COR-L47 (cell line): ENCODE measurements at regions not wholly inside any gene's neighbourhood (a gene's known extent, or its start where the extent isn't known, plus 50 kb on each side); places are given as distances from the start of the nearest gene placed in this dataset.
"Not testable (repeated sequence)": the region's sequence is repeated elsewhere in the genome, so short reads cannot be mapped to it uniquely, and the experiment has no call there.

Experiments
- DNase-seq: peaks from one replicate; lab custom pipeline; 2025; lab: John Stamatoyannopoulos, UW

DNA sequence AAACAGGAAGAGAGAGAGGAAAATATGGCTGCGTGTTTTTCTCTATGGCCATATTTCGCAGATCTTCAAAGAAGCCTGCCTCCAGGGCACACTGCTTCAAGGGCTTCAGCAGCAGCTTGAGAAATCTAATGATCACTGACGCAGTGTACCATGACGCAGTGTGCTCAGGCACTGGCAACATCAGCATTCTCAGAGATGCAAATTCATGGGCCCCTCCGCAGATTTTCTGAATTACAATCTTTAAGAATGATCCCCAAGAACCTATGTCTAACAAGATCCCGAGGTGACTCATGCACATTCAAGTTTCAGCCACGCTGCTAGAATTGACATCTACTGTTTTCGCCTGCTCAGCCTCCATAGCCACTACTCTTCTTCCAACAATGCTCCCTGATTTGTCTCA, 143.9 kb upstream of the ZNF366 start:
- no peak for DNase-seq

DNA sequence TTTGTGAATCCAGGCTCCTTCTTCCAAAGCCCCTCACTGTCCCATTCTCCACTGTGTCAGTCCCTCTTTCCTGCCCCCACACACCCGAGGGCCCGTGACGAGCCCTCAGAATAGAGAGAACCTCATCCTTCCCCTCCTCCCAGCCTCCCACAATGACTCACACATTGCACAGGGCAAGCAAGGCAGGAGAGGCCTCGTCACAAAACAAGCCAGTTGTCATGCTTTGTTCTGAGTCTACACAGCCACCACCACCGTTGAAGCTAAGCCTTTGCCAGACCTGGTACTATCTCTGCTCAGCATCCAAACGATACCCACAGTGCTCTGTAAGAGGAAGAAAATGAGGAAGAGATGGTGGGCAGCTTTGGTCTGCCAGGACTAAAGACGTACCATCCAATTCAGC, 142.2 kb upstream of the ZNF366 start:
- DNase-seq, result no peak

GRCh38 chr5:72648480-72648879, 141.3 kb upstream of the ZNF366 start:
- peak; percentile 55 for DNase-seq

DNA sequence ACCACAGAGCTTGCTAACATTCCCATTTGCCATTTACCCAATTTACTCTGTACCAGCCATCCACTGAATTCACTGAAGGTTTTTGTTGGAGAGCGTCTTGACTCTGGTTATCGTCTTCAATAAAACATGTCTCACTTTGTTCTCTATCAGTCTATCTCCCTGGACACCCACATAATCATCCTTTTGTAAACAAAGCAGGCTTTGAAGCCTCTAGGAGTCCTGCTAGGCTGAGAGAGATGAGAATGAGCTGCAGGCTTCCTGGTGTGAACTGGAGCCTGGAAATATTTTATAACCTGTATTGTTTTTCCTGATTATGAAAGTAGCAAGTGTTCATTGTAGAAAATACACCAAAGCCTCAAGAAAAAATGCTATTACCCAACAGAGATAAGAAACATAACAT, 140.6 kb upstream of the ZNF366 start:
- peak; percentile 53 for DNase-seq

GRCh38 chr5:72646246-72646866, 139.1 kb upstream of the ZNF366 start:
- no peak for DNase-seq

DNA sequence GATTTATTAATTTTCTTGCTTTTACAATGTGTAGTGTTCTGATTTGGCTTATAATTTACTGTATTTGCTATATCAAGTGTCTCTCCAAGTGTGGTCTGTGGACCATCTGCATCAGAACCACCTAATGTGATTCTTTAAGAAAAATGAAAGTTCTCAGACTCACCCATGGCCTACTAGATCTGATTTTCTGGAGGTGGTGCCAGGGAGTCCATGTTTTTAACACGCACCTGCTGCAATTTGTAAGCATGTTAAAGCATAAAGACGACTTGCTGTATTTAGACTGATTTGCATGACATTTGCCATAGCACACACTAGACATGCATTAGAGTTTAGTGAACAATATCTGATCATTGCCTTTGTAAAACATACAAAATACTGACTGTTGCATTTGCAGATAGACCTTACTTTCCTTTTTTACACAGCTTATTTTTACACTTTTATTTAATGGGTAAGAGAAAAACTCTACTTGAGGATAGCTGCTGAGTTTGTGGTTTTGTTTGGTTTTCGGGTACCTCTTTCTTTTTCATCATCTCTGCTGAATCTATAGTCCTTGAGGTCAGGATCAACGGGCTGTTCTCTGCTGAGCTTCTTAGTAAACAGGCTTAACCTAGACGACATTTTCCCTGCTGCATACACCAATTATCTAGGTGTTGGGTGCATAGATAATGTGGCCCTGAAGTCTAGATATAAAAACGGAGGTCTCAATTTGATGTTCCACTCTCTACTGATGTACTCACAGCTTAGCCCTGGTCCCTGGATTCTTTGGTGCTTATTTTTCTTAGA, 138.0 kb upstream of the ZNF366 start:
- DNase-seq, result no peak

DNA sequence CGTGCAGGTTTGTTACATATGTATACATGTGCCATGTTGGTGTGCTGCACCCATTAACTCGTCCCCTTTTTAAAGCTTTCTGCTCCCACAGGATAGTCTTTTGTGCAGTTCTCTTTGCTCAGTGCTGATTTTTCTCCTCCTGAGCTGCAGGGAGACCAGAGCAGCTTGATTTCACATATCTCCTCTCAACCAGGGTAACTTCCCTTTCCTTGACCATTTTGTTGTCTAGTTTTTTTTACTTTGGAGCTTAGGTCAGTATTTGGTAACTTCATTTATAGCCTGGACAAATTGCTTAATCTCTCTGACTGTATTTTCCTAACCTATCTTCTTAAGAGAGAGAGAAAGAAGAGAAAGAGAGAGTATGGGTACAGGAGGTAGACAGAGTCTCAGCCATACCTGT, 137.1 kb upstream of the ZNF366 start:
- no peak for DNase-seq

GRCh38 chr5:72641164-72641563, 134.0 kb upstream of the ZNF366 start:
- no peak for DNase-seq

DNA sequence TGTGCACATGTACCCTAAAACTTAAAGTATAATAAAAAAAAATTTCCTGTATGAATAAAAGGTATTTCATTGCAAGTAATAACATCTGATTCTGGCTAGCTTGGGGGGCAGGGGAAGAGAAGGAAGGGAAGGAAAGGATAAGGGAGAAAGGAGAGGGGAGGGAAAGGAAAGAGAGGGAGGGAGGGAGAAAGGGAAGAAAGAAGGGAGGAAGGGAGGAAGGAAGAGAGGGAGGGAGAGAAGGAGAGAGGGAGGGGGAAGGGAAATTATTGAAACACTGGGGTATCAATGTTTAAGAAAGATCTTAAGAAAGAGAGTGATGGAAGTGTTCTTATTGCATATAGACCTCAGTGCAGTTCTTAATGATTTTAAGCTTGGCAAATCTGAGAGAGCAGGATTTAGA, 129.8 kb upstream of the ZNF366 start:
- no peak for DNase-seq

DNA sequence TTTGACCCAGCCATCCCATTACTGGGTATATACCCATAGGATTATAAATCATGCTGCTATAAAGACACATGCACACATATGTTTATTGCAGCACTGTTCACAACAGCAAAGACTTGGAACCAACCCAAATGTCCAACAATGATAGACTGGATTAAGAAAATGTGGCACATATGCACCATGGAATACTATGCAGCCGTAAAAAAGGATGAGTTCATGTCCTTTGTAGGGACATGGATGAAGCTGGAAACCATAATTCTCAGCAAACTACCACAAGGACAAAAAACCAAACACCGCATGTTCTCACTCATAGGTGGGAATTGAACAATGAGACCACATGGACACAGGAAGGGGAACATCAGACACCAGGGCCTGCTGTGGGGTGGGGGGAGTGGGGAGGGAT, 129.4 kb upstream of the ZNF366 start:
- not testable (repeated sequence) for DNase-seq

- peak; percentile 7 for DNase-seq
Measured at GRCh38 chr5:72634444-72634843, 127.2 kb upstream of the ZNF366 start.

DNA sequence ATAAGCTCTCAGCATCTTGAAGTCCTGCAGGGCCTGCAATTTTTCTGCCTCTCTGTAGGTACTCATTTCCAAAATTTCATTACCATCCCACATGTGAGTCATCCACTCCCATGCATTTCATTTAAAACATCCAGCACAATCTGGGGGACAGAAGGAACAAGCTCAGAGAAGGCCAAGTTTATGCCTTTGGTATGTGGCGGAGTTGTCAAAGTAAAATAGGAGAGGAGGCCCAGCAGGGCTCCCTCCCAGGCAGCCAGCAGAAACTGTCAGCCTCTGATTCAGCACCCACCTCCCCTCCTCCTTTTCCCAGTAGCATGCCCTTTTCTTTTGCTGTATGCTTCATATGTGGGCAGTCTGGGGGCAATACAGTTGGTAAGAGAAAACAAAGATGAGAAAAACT, 126.4 kb upstream of the ZNF366 start:
- DNase-seq, result no peak

DNA sequence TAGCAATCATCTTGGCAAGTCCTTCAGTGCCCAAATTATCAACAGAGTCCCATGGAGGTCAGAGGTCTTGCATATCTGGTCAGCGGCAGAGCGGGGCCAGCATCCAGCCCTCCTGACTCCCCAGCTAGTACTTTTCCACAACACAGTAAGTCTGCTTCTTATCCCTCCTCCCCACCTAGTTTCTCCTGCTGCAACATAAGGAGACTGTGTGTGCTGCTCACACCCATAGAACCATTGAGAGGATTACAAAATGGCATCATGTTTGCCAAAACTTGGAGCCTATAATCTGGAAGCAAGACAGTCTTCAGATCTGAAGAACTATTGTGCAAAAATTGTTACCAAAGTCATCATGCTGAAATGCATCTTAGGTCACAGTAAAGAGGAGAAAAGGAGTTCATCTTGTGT, 125.8 kb upstream of the ZNF366 start:
- no peak for DNase-seq

- no peak for DNase-seq
Measured at GRCh38 chr5:72630721-72631120, 123.5 kb upstream of the ZNF366 start.

- no peak for DNase-seq
Measured at GRCh38 chr5:72630081-72630480, 122.9 kb upstream of the ZNF366 start.

DNA sequence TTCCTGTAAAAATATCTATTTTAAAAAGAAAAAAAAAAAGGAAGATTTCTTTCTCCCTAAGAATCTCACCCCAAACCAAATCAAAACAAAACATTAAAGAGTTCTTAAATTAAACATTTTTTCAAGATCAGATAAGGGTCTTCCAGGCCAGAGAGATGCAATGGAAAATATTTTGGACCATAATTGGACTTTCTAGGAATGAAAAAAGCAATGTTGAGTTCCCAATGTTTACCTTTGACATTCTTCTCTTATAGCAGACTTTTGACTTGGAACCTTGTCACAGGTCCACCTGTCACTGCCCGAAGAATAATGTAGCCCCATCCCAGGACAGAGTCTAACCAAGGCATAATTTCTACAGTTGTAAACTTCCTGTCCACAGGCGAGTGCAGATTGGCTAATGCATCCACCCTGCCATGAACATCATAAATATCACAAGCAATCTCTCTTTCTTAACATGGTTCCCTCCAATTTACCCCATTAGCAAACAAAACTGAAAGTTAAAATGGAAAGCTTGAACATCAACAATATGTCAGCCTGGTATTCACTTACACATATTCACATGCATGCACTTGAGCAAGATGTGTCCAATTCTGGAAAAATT, 121.7 kb upstream of the ZNF366 start:
- DNase-seq, result no peak

DNA sequence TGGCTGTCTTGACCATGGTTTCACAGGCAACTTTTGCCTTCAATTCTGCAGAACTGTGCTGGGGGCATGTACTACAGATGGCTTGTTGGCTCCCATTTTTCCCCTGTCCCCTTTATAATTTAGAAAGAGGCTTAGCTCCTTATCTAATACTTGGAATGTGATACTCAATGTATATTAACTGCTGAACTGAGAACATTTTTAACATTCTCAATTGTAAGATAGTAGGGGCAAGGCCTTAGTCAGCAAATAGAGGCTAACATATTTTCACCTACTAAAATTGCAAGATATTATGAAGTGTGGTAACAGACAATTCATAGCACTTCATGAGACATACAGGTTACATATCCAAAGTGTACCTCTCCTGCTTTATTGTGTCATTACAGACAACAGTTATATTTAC, 118.1 kb upstream of the ZNF366 start:
- DNase-seq, result no peak

DNA sequence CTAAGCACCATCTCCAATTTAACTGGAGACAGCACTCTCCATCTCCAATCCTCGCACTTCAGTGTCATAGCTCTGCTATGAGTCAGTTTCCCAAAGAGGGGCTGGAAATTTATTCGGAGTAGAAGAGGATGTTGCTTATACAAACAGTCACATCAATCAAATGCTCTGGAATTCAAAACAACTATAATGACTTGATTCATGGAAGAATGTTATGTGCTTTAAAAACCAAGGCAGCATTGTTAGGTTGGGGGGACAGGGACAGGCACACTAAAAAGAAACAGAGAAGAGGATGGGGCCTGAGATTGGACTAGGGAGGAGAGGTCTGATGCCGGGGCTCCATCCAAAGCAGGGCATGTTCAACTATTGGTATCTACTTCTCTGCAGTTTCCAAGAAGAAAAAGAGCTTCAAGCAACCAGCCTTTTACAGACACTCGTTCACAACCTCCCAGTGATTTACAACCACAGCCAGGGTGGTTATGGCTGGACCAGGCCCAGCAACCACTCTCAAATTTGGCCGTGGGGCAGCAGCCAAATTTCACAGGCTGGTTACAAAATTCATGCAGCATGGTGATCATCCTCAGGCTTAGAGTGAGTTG, 117.5 kb upstream of the ZNF366 start:
- no peak for DNase-seq

DNA sequence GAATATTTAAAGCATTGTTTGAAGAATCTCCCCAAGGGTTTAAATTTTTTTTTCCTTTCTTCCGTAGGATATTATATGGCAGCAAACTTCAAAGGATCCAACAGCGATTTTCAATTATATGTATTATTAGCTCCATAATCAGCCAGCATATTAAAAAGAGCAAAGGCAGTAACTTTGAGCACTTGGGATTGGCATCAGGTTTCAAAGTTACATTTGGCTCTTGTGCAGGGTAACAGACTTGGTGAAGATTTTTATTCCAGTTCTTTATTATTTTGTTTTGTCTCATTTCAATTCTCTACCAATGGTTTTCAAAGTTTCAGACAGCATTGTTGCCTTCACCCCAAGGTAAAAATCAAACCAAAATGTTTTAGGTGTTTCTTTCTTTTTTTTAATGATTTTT, 116.7 kb upstream of the ZNF366 start:
- no peak for DNase-seq

DNA sequence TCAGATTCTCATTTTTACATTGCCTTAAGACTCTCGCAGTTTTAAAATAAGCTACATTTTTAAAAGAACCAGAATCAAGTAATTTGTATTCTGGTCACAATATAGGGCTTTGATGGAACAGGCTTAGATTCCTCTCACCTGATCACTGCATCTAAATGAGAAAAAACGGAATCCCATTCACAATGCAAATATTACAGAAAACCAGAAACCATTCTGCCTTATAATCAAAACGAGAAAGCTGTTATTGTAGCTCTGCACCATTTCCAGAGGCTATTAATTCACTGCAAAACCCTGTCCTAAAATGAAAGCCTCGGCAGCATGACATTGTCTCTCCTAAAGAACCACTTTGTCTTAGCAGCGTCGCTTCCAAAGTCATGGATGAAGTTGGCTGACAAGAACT, 116.1 kb upstream of the ZNF366 start:
- no peak for DNase-seq

GRCh38 chr5:72622170-72622760, 115.1 kb upstream of the ZNF366 start:
- no peak for DNase-seq

GRCh38 chr5:72621576-72621975, 114.4 kb upstream of the ZNF366 start:
- no peak for DNase-seq

DNA sequence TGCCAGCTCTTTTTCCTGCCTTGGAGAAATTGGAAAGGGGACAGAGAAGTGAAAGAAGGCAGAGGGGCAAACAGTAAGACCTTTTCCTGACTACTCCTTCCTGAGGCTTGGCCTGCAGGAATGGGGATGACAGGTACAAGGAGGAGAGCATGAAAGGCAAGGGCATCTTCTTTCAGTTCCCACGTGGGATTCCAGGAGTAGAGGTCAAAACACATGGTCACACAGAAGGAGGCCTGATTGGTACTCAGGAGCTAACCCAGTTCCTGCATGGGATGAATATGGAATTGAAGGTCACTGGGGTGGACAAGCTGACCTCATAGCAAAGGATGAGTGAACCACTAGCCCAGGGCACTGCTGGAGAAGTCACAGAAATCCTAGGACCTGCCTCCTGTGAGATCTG, 112.5 kb upstream of the ZNF366 start:
- no peak for DNase-seq
